Neural cell (in vitro differentiated cells): ENCODE measurements at regions not wholly inside any gene's neighbourhood (a gene's known extent, or its start where the extent isn't known, plus 50 kb on each side); places are given as distances from the start of the nearest gene placed in this dataset.

Experiments used
- H2AFZ ChIP-seq: fragments of 200-600, 300-800 bp; sonication (generic), shearing (Covaris generic); 2 replicates; pipeline ENCODE4 v1.6.0; 2014; ENCODE audit warnings: low read depth, mild to moderate bottlenecking, antibody characterized with exemption, low read length, moderate library complexity
- H3F3A ChIP-seq: fragments of 200-600 bp; shearing (Covaris generic); 2 replicates; pipeline ENCODE4 v1.6.1; 2016; ENCODE audit warnings: mild to moderate bottlenecking, moderate library complexity, mixed read lengths, antibody characterized with exemption, low read length; ENCODE audit not compliant: insufficient read depth, poor library complexity, severe bottlenecking
- H3K27ac ChIP-seq: fragments of 200-600, 300-800 bp; sonication (generic), shearing (Covaris generic); 2 replicates; pipeline ENCODE4 v1.5.1; 2014; ENCODE audit warnings: mild to moderate bottlenecking, low read length, moderate library complexity
- H3K27me3 ChIP-seq: fragments of 300-800, 200-600 bp; sonication (generic), shearing (Covaris generic); 2 replicates; pipeline ENCODE4 v1.6.0; 2014; ENCODE audit warnings: mild to moderate bottlenecking, low read depth, low read length, moderate library complexity; ENCODE audit not compliant: insufficient read depth
- H3K36me3 ChIP-seq: fragments of 300-800, 200-600 bp; sonication (generic), shearing (Covaris generic); 2 replicates; pipeline ENCODE4 v1.5.1; 2014; ENCODE audit warnings: mild to moderate bottlenecking, antibody characterized with exemption, low read length, moderate library complexity; ENCODE audit not compliant: insufficient read depth
- H3K4me2 ChIP-seq: fragments of 300-800, 200-600 bp; sonication (generic), shearing (Covaris generic); 2 replicates; pipeline ENCODE4 v1.6.0; 2014; ENCODE audit warnings: mild to moderate bottlenecking, low read length
- H3K4me3 ChIP-seq: fragments of 300-800, 200-600 bp; sonication (generic), shearing (Covaris generic); 2 replicates; pipeline ENCODE4 v1.5.1; 2014; ENCODE audit warnings: mild to moderate bottlenecking, low read length, moderate library complexity
- H3K79me2 ChIP-seq: fragments of 200-600 bp; shearing (Covaris generic); replicated peaks from 2 replicates; pipeline ENCODE4 v1.6.0; 2014; ENCODE audit warnings: mild to moderate bottlenecking, low read length, moderate library complexity; ENCODE audit not compliant: insufficient read depth
- H3K9ac ChIP-seq: fragments of 300-800, 200-600 bp; sonication (generic), shearing (Covaris generic); 2 replicates; pipeline ENCODE4 v1.6.1; 2016; ENCODE audit warnings: mild to moderate bottlenecking, low read length, mixed read lengths
- H3K9me2 ChIP-seq: fragments of 200-600 bp; shearing (Covaris generic); 2 replicates; pipeline ENCODE4 v1.6.1; 2016; ENCODE audit warnings: mild to moderate bottlenecking, low read length, mixed read lengths; ENCODE audit not compliant: insufficient read depth
- H3K9me3 ChIP-seq: fragments of 200-600, 300-800 bp; sonication (generic), shearing (Covaris generic); 2 replicates; pipeline ENCODE4 v1.6.1; 2016; ENCODE audit warnings: mild to moderate bottlenecking, mixed run types, low read length, moderate library complexity, mixed read lengths
- H4K20me1 ChIP-seq: fragments of 200-600 bp; shearing (Covaris generic); 2 replicates; pipeline ENCODE4 v1.6.1; 2016; ENCODE audit warnings: mild to moderate bottlenecking, mixed run types; ENCODE audit not compliant: insufficient read depth
- CTCF ChIP-seq: fragments of 450-650 bp; IDR thresholded peaks from 2 replicates; pipeline ENCODE4 v1.5.1; 2014; ENCODE audit warnings: antibody characterized with exemption, mild to moderate bottlenecking, moderate library complexity; ENCODE audit not compliant: poor library complexity, severe bottlenecking
- EP300 ChIP-seq: fragments of 450-650 bp; conservative IDR thresholded peaks from 2 replicates; pipeline ENCODE4 v1.6.1; 2014; ENCODE audit warnings: antibody characterized with exemption, mild to moderate bottlenecking, moderate library complexity; ENCODE audit not compliant: poor library complexity, severe bottlenecking
- EZH2 ChIP-seq: fragments of 200-600, 300-800 bp; shearing (Covaris generic), sonication (generic); IDR thresholded peaks from 2 replicates; pipeline ENCODE4 v1.6.1; 2014; ENCODE audit warnings: antibody characterized with exemption, low read length, borderline replicate concordance, mild to moderate bottlenecking; ENCODE audit not compliant: insufficient read depth, poor library complexity, severe bottlenecking
- MXI1 ChIP-seq: fragments of 450-650 bp; conservative IDR thresholded peaks from 2 replicates; pipeline ENCODE4 v1.6.1; 2014; ENCODE audit warnings: antibody characterized with exemption, mild to moderate bottlenecking; ENCODE audit not compliant: poor library complexity, severe bottlenecking
- POLR2AphosphoS5 ChIP-seq: IDR thresholded peaks from 2 replicates; pipeline ENCODE4 v1.6.1; 2012
- RAD21 ChIP-seq: fragments of 450-650 bp; conservative IDR thresholded peaks from 2 replicates; pipeline ENCODE4 v1.6.1; 2014; ENCODE audit warnings: antibody characterized with exemption, mild to moderate bottlenecking, moderate library complexity
- REST ChIP-seq: IDR thresholded peaks from 2 replicates; pipeline ENCODE4 v1.6.1; 2012; ENCODE audit warnings: borderline replicate concordance
- SMC3 ChIP-seq: fragments of 450-650 bp; conservative IDR thresholded peaks from 2 replicates; pipeline ENCODE4 v1.6.1; 2014; ENCODE audit warnings: antibody characterized with exemption, mild to moderate bottlenecking, moderate library complexity; ENCODE audit not compliant: poor library complexity
- TAF1 ChIP-seq: IDR thresholded peaks from 2 replicates; pipeline ENCODE4 v1.6.1; 2012; ENCODE audit warnings: low read depth

- no peak for TF ChIP-seq EZH2
- no peak for TF ChIP-seq POLR2AphosphoS5
Observed at GRCh38 chr9:107989099-107989498, 499.5 kb upstream of the KLF4 start (continued).

GRCh38 chr9:107984956-107985355, 495.4 kb upstream of the KLF4 start:
- no peaks in the 10 kb centered on the region for H4K20me1 ChIP-seq
- no peak overlapping the region for H3K4me3 ChIP-seq
- H3K36me3 ChIP-seq, result no peaks in the 10 kb centered on the region
- H3K9me3 ChIP-seq, result no peaks in the 10 kb centered on the region
- H3K9me2 ChIP-seq, result no peaks in the 10 kb centered on the region
- H3K4me2 ChIP-seq, result no peak overlapping the region
- no peaks in the 10 kb centered on the region for H3K27me3 ChIP-seq
- no peaks in the 10 kb centered on the region for H3K79me2 ChIP-seq
- H2AFZ ChIP-seq, result no peak overlapping the region
- no peak overlapping the region for H3K9ac ChIP-seq
- no peaks in the 10 kb centered on the region for H3F3A ChIP-seq
- TF ChIP-seq TAF1, result no peak
- TF ChIP-seq MXI1, result no peak
- TF ChIP-seq RAD21, result no peak
- TF ChIP-seq CTCF, result no peak
- TF ChIP-seq SMC3, result no peak
- no peak for TF ChIP-seq EP300
- no peak for TF ChIP-seq EZH2
- TF ChIP-seq REST, result no peak
- no peak for TF ChIP-seq POLR2AphosphoS5
- no peak overlapping the region for H3K27ac ChIP-seq

GRCh38 chr9:107983762-107984161, 494.2 kb upstream of the KLF4 start:
- H2AFZ ChIP-seq, result no peak overlapping the region
- no peaks in the 10 kb centered on the region for H3K9me3 ChIP-seq
- no peaks in the 10 kb centered on the region for H3K79me2 ChIP-seq
- H3K4me2 ChIP-seq, result no peak overlapping the region
- no peaks in the 10 kb centered on the region for H3K9me2 ChIP-seq
- H3K27me3 ChIP-seq, result no peaks in the 10 kb centered on the region
- no peak overlapping the region for H3K9ac ChIP-seq
- TF ChIP-seq EZH2 (no peak), CTCF (no peak), RAD21 (no peak), TAF1 (no peak), SMC3 (no peak), REST (no peak), POLR2AphosphoS5 (no peak)
- H3K36me3 ChIP-seq, result no peaks in the 10 kb centered on the region
- H4K20me1 ChIP-seq, result no peaks in the 10 kb centered on the region
- no peaks in the 10 kb centered on the region for H3F3A ChIP-seq
- H3K4me3 ChIP-seq, result no peak overlapping the region
- H3K27ac ChIP-seq, result no peak overlapping the region
